ENCODE measurements at regions not wholly inside any gene's neighbourhood (a gene's known extent, or its start where the extent isn't known, plus 50 kb on each side); places are given as distances from the start of the nearest gene placed in this dataset.

DNA sequence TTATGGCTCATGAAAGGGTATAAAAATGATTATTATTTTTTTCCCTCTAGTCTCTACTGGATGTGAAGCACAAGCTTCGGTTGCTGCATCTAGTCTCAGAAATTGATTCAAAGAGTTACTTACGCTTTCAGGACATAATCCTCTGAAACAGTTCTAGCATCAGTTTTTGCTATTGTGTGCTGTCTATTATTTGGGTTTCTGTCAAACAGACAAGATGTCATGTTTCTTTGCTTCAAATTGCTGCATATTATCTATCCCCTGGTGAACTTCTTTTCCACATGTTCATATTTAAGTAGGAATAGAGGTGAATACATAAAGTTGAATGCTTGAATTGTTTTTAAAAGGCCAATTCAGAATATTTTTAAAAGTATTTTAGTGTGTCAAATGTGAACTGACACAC is 161.6 kb upstream of the GBE1 start:
- POLR2A ChIA-PET = no interaction called here
- CTCF ChIA-PET = interaction anchor here (1.1 to 1.4 kb wide), 2 partner anchors 12 to 13 kb away, joined by 4 read pairs; no protein-coding TSS in a partner anchor
- no peak for FAIRE-seq
- no peaks in the 10 kb centered on the region for H3K9me3 ChIP-seq
- H3K4me3 ChIP-seq = no peak overlapping the region
- TF ChIP-seq FOSL2 (IDR thresholded peaks at IDR 0.05) (no peak), FOSL2 (CRISPR knock-in tag; IDR thresholded peaks at IDR 0.05) (no peak)
- DNase-seq (ENCODE audit: low read depth in 1 of 2, low spot score in 1 of 2) = no peak
- ATAC-seq = no peak
- H3K4me1 ChIP-seq = no peaks in the 10 kb centered on the region
- no peak overlapping the region for H3K4me2 ChIP-seq
- WGBS (ENCODE audit: missing lambda C conversion rate) = 88% methylated on average over 2 of the region's 2 CpGs
- H3K27ac ChIP-seq = no peak overlapping the region

DNA sequence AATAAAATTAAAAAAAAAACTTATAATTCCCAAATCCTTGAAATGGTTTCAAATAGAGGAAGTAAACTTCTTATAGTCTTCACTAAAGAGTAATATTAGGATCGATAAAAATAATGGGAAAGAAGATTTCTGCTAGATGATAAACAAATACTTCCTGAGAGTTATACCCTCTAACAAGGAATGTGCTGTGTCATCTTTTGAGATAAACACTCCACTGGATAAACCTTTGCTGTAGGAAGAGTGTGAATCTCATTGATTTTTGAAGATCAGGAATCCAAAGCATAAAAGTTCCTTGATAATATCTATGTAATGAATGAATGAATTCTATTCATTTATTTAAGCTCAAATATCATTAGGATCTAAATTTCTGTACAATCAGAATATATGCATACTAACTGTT is 161.0 kb upstream of the GBE1 start:
- FAIRE-seq (peak; percentile 32), DNase-seq (ENCODE audit: low read depth in 1 of 2, low spot score in 1 of 2) (no peak), ATAC-seq (no peak)
- TF ChIP-seq MAFK (IDR thresholded peaks at IDR 0.05; ENCODE audit: partially characterized antibody) (peak; percentile 49), CBX2 (IDR thresholded peaks at IDR 0.05; ENCODE audit: borderline replicate concordance, low read depth) (no peak)
- H3K4me1 ChIP-seq = no peaks in the 10 kb centered on the region
- CTCF ChIA-PET = interaction anchor here (1.0 kb wide), 1 partner anchor 162 kb away, joined by 3 read pairs; no protein-coding TSS in a partner anchor
- WGBS (ENCODE audit: missing lambda C conversion rate) = 91% methylated on average over 1 of the region's 1 CpG
- POLR2A ChIA-PET = no interaction called here
- no peak overlapping the region for H3K27ac ChIP-seq
- no peaks in the 10 kb centered on the region for H3K9me3 ChIP-seq
- H3K4me2 ChIP-seq = no peak overlapping the region
- H3K4me3 ChIP-seq = no peak overlapping the region

DNA sequence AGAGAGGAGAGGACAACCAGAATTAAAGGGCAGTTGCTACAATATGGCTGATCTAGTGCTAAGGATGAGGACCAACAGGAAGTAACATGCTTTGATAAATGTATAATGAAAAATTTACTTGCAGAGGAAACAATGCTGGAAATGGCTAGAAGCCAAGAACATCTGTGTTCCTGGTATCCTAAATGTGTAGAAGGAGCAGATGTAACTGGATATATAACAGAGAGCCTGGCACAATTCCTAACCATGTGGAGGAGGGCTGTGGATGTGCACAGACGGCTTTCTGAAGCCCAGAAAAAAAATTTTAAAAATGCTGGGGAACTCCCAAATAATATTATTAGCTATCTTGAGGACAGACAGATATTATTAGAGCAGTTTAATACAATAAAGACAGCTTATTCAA is 159.4 kb upstream of the GBE1 start:
- no peak for DNase-seq (ENCODE audit: low read depth in 1 of 2, low spot score in 1 of 2)
- Histone ChIP-seq H3K9me3 (no peaks in the 10 kb centered on the region), H3K4me2 (no peak overlapping the region), H3K4me3 (no peak overlapping the region), H3K4me1 (no peaks in the 10 kb centered on the region), H3K27ac (no peak overlapping the region)
- ChIA-PET POLR2A (no interaction called here), CTCF (interaction anchor here (0.6 to 1.4 kb wide), 3 partner anchors 10 to 174 kb away, joined by 3 to 7 read pairs (median 3); no protein-coding TSS in a partner anchor)
- FAIRE-seq = no peak
- 50% methylated on average over 1 of the region's 1 CpG for WGBS (ENCODE audit: missing lambda C conversion rate)
- TF ChIP-seq PHF8 (IDR thresholded peaks at IDR 0.05; ENCODE audit: borderline replicate concordance, low read depth) (no peak), KDM1A (IDR thresholded peaks at IDR 0.05; ENCODE audit: low read depth) (no peak)
- TF ChIP-seq, protein P1, sequence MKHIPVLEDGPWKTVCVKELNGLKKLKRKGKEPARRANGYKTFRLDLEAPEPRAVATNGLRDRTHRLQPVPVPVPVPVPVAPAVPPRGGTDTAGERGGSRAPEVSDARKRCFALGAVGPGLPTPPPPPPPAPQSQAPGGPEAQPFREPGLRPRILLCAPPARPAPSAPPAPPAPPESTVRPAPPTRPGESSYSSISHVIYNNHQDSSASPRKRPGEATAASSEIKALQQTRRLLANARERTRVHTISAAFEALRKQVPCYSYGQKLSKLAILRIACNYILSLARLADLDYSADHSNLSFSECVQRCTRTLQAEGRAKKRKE (CRISPR knock-in tag; IDR thresholded peaks at IDR 0.05; ENCODE audit: low read depth) = no peak
- no peak for ATAC-seq

DNA sequence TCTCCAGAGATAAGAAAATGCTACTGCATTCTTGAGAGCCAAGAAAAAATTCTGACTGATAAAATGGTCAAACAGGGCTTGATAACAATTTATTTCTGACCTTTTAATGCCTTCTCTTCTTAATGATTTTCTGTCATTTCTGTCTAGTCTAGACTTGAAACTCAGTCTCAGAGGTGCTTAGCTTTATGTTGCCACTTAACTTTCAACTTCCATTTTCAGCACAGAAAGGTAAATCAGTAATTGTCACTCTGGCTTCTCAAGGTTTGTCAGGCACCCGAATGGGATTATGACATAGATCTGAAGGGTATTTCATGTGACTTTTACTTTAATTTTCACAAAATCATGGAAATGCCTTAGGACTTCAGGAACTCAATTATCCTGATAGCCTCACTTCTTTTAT is 155.4 kb upstream of the GBE1 start:
- no peak overlapping the region for H3K4me2 ChIP-seq
- no peaks in the 10 kb centered on the region for H3K9me3 ChIP-seq
- no peak for TF ChIP-seq ZSCAN20 (CRISPR knock-in tag; IDR thresholded peaks at IDR 0.05)
- no peak for TF ChIP-seq HOXB5 (CRISPR knock-in tag; IDR thresholded peaks at IDR 0.05)
- no peak for TF ChIP-seq HOXA7 (CRISPR knock-in tag; IDR thresholded peaks at IDR 0.05)
- no peak for TF ChIP-seq SMC3 (IDR thresholded peaks at IDR 0.05)
- TF ChIP-seq RAD21 (conservative IDR thresholded peaks at IDR 0.05 in 1 of 2, IDR thresholded peaks at IDR 0.05 in 1 of 2) = no peak
- TF ChIP-seq CBX2 (IDR thresholded peaks at IDR 0.05; ENCODE audit: borderline replicate concordance, low read depth) = no peak
- no peak for TF ChIP-seq KDM1A (IDR thresholded peaks at IDR 0.05; ENCODE audit: low read depth)
- TF ChIP-seq RARB (CRISPR knock-in tag; IDR thresholded peaks at IDR 0.05) = no peak
- no peak for TF ChIP-seq RNF2 (IDR thresholded peaks at IDR 0.05; ENCODE audit: borderline replicate concordance, low read depth)
- TF ChIP-seq POLR2AphosphoS2 (conservative IDR thresholded peaks at IDR 0.05; ENCODE audit: low read length) = no peak
- TF ChIP-seq MAFK (IDR thresholded peaks at IDR 0.05; ENCODE audit: partially characterized antibody) = no peak
- no peak for TF ChIP-seq HDAC2 (IDR thresholded peaks at IDR 0.05)
- TF ChIP-seq NR3C1 (IDR thresholded peaks at IDR 0.05) = no peak
- TF ChIP-seq SREBF2 (IDR thresholded peaks at IDR 0.05) = no peak
- no peak for TF ChIP-seq CHD2 (IDR thresholded peaks at IDR 0.05; ENCODE audit: low read length, partially characterized antibody)
- TF ChIP-seq HOXB13 (CRISPR knock-in tag; IDR thresholded peaks at IDR 0.05; ENCODE audit: low read depth) = no peak
- TF ChIP-seq, protein P2, sequence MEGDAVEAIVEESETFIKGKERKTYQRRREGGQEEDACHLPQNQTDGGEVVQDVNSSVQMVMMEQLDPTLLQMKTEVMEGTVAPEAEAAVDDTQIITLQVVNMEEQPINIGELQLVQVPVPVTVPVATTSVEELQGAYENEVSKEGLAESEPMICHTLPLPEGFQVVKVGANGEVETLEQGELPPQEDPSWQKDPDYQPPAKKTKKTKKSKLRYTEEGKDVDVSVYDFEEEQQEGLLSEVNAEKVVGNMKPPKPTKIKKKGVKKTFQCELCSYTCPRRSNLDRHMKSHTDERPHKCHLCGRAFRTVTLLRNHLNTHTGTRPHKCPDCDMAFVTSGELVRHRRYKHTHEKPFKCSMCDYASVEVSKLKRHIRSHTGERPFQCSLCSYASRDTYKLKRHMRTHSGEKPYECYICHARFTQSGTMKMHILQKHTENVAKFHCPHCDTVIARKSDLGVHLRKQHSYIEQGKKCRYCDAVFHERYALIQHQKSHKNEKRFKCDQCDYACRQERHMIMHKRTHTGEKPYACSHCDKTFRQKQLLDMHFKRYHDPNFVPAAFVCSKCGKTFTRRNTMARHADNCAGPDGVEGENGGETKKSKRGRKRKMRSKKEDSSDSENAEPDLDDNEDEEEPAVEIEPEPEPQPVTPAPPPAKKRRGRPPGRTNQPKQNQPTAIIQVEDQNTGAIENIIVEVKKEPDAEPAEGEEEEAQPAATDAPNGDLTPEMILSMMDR (IDR thresholded peaks at IDR 0.05) = no peak
- TF ChIP-seq BHLHE40 (IDR thresholded peaks at IDR 0.05; ENCODE audit: low read depth, low read length) = no peak
- peaks cover 8% of the 10 kb centered on the region; the same call in 2 of the 3 replicates for H3K4me1 ChIP-seq
- no peak for DNase-seq (ENCODE audit: low read depth in 1 of 2, low spot score in 1 of 2)
- no peak for FAIRE-seq
- no peak overlapping the region for H3K4me3 ChIP-seq
- no peak for ATAC-seq
- 53% methylated on average over 1 of the region's 1 CpG for WGBS (ENCODE audit: missing lambda C conversion rate)
- ChIA-PET CTCF (no interaction called here), POLR2A (no interaction called here)
- no peak overlapping the region for H3K27ac ChIP-seq
